GM23338 (cell line): ENCODE measurements at regions not wholly inside any gene's neighbourhood (a gene's known extent, or its start where the extent isn't known, plus 50 kb on each side); places are given as distances from the start of the nearest gene placed in this dataset.

Experiments used
- ATAC-seq: fragments of 200-7000 bp; cut with Tn5 transposase; 3 replicates; pipeline ENCODE4 v1.9.1; 2020
- DNase-seq: peaks from one replicate; pipeline ENCODE4 v3.0.0-alpha.2; 2015; ENCODE audit warnings: low spot score
- H2AFZ ChIP-seq: fragments of 200-600 bp; sonication (generic); 2 replicates; pipeline ENCODE4 v1.8.0; 2016; ENCODE audit warnings: antibody characterized with exemption, mild to moderate bottlenecking, moderate library complexity
- H3F3A ChIP-seq: fragments of 200-600 bp; sonication (generic); replicated peaks from 2 replicates; pipeline ENCODE4 v1.8.0; 2017; ENCODE audit warnings: antibody characterized with exemption, mixed run types, low read depth
- H3K27ac ChIP-seq: fragments of 200-600 bp; sonication (generic); 2 replicates; pipeline ENCODE4 v1.6.1; 2016; ENCODE audit warnings: low read depth
- H3K27me3 ChIP-seq: fragments of 200-600 bp; sonication (generic); 2 replicates; pipeline ENCODE4 v1.8.0; 2016; ENCODE audit warnings: mild to moderate bottlenecking, mixed run types, moderate library complexity; ENCODE audit not compliant: insufficient read depth
- H3K36me3 ChIP-seq: fragments of 200-600 bp; sonication (generic); 2 replicates; pipeline ENCODE4 v1.8.0; 2016; ENCODE audit warnings: mild to moderate bottlenecking; ENCODE audit not compliant: insufficient read depth
- H3K4me1 ChIP-seq: fragments of 200-600 bp; sonication (generic); 2 replicates; pipeline ENCODE4 v1.8.0; 2016; ENCODE audit warnings: mild to moderate bottlenecking, moderate library complexity; ENCODE audit not compliant: insufficient read depth
- H3K4me2 ChIP-seq: fragments of 200-600 bp; sonication (generic); 2 replicates; pipeline ENCODE4 v1.7.1; 2017; ENCODE audit warnings: mixed run types
- H3K4me3 ChIP-seq: fragments of 200-600 bp; sonication (generic); 2 replicates; pipeline ENCODE4 v1.6.1; 2016; ENCODE audit warnings: mixed run types
- H3K79me2 ChIP-seq: fragments of 200-600 bp; sonication (generic); replicated peaks from 2 replicates; pipeline ENCODE4 v1.8.0; 2017; ENCODE audit warnings: mild to moderate bottlenecking; ENCODE audit not compliant: insufficient read depth
- H3K9me2 ChIP-seq: fragments of 200-600 bp; sonication (generic); 2 replicates; pipeline ENCODE4 v1.8.0; 2017; ENCODE audit not compliant: insufficient read depth
- H4K20me1 ChIP-seq: fragments of 200-600 bp; sonication (generic); replicated peaks from 2 replicates; pipeline ENCODE4 v1.8.0; 2017; ENCODE audit warnings: mild to moderate bottlenecking; ENCODE audit not compliant: insufficient read depth
- H3K27ac Mint-ChIP-seq: 2 replicates; pipeline ENCODE4 v1.8.0; 2020; ENCODE audit warnings: inconsistent platforms, mild to moderate bottlenecking, moderate library complexity, mixed read lengths
- H3K27me3 Mint-ChIP-seq: 3 replicates; pipeline ENCODE4 v1.8.0; 2022; ENCODE audit warnings: low read depth, mild to moderate bottlenecking, moderate library complexity, mixed read lengths, inconsistent platforms; ENCODE audit not compliant: insufficient read depth, poor library complexity
- H3K36me3 Mint-ChIP-seq: 3 replicates; pipeline ENCODE4 v1.8.0; 2021; ENCODE audit warnings: low read depth, mild to moderate bottlenecking, inconsistent platforms, moderate library complexity, mixed read lengths
- H3K4me1 Mint-ChIP-seq: 3 replicates; pipeline ENCODE4 v1.8.0; 2020; ENCODE audit warnings: mild to moderate bottlenecking, inconsistent platforms, mixed read lengths
- H3K4me3 Mint-ChIP-seq: 3 replicates; pipeline ENCODE4 v1.8.0; 2021; ENCODE audit warnings: moderate library complexity, mild to moderate bottlenecking, inconsistent platforms, mixed read lengths
- H3K9me3 Mint-ChIP-seq: 3 replicates; pipeline ENCODE4 v1.8.0; 2020; ENCODE audit warnings: moderate library complexity, mild to moderate bottlenecking, inconsistent platforms, mixed read lengths
- CREB1 ChIP-seq: fragments of 250-450 bp; sonication (Bioruptor Pico); IDR thresholded peaks from 2 replicates; pipeline ENCODE4 v1.5.0; 2020; ENCODE audit warnings: low read depth, mild to moderate bottlenecking, moderate library complexity
- EZH2 ChIP-seq: fragments of 200-600 bp; sonication (generic); IDR thresholded peaks from one replicate; pipeline ENCODE4 v1.8.0; 2017; ENCODE audit warnings: antibody characterized with exemption, mild to moderate bottlenecking, low read depth; ENCODE audit not compliant: unreplicated experiment
- EZH2phosphoT487 ChIP-seq: fragments of 200-600 bp; sonication (generic); IDR thresholded peaks from one replicate; pipeline ENCODE4 v1.8.1; 2018; ENCODE audit warnings: antibody characterized with exemption; ENCODE audit not compliant: unreplicated experiment
- JUNB ChIP-seq: IDR thresholded peaks from one replicate; pipeline ENCODE4 v1.6.1; 2016; ENCODE audit warnings: antibody characterized with exemption; ENCODE audit not compliant: unreplicated experiment
- NANOG ChIP-seq: IDR thresholded peaks from 2 replicates; pipeline ENCODE4 v1.6.1; 2016; ENCODE audit warnings: antibody characterized with exemption, borderline replicate concordance
- POLR2AphosphoS5 ChIP-seq: IDR thresholded peaks from 2 replicates; pipeline ENCODE4 v1.6.1; 2016; ENCODE audit warnings: antibody characterized with exemption, low read depth
- STAT1 ChIP-seq: IDR thresholded peaks from one replicate; pipeline ENCODE4 v1.6.1; 2016; ENCODE audit warnings: antibody characterized with exemption; ENCODE audit not compliant: unreplicated experiment
- ZNF114 ChIP-seq: fragments of 250-450 bp; sonication (Bioruptor Pico); IDR thresholded peaks from 2 replicates; pipeline ENCODE4 v1.5.0; 2020; ENCODE audit warnings: mild to moderate bottlenecking, moderate library complexity
- ZNF331 ChIP-seq: fragments of 250-450 bp; sonication (Bioruptor Pico); IDR thresholded peaks from 2 replicates; pipeline ENCODE4 v1.5.0; 2020; ENCODE audit warnings: low read depth, mild to moderate bottlenecking, moderate library complexity
- TF ChIP-seq, protein P1 (sequence below), 2 experiments: fragments of 200-600 bp in 1 of 2; sonication (generic) in 1 of 2; conservative IDR thresholded peaks; 2 replicates each; pipeline versions ENCODE4 v1.5.1 to v1.6.1; 2016 to 2017; ENCODE audit warnings: antibody characterized with exemption in 2 of 2, low read depth in 2 of 2, mild to moderate bottlenecking in 2 of 2, moderate library complexity in 1 of 2
- TF ChIP-seq, protein P2 (sequence below): IDR thresholded peaks from 2 replicates; pipeline ENCODE4 v1.6.1; 2016; ENCODE audit warnings: antibody characterized with exemption
- TF ChIP-seq, protein P3 (sequence below): IDR thresholded peaks from one replicate; pipeline ENCODE4 v1.6.1; 2018; ENCODE audit warnings: antibody characterized with exemption; ENCODE audit not compliant: unreplicated experiment
- TF ChIP-seq, protein P4 (sequence below): fragments of 250-450 bp; sonication (Bioruptor Pico); IDR thresholded peaks from 2 replicates; pipeline ENCODE4 v1.5.0; 2020; ENCODE audit warnings: mild to moderate bottlenecking, moderate library complexity

DNA sequence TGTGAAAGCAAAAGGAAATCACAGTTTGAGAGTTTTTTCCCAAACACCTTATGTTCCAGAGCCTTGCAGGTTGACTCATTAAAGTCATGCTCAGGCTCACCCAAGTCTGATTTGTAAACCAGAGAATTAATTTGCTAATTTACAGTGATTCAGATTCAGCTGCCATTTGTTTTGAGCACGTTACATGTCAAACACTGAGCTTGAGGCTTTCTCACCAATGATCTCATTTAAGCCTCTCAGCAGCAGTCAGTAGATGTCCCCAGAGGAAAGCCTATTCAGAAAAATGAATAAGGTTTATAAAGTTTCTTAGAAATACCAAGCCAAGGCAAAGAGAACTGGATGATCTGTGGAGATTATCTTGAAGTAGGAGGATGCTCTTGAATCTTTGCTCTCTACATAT, 420.4 kb downstream of the HTR7 start:
- Histone ChIP-seq H3K79me2 (no peaks in the 10 kb centered on the region), H3K4me2 (no peak overlapping the region), H2AFZ (no peak overlapping the region), H3K27me3 (no peaks in the 10 kb centered on the region), H3K4me1 (no peaks in the 10 kb centered on the region), H3K9me2 (peaks cover 9% of the 10 kb centered on the region; the same call in 1 of the 2 replicates), H3F3A (no peaks in the 10 kb centered on the region), H3K4me3 (no peak overlapping the region), H4K20me1 (no peaks in the 10 kb centered on the region), H3K36me3 (no peaks in the 10 kb centered on the region), H3K27ac (no peak overlapping the region)
- H3K4me3 Mint-ChIP-seq = no peak overlapping the region
- peaks cover 5% of the 10 kb centered on the region; the same call in 2 of the 3 replicates for H3K4me1 Mint-ChIP-seq
- DNase-seq (no peak), ATAC-seq (no peak)
- 0 out of 3 replicates have a peak, but pooled peaks cover 3% of the 10 kb centered on the region for H3K9me3 Mint-ChIP-seq
- no peaks in the 10 kb centered on the region for H3K36me3 Mint-ChIP-seq
- H3K27me3 Mint-ChIP-seq = no peaks in the 10 kb centered on the region
- H3K27ac Mint-ChIP-seq = no peak overlapping the region
- TF ChIP-seq CREB1 (CRISPR knock-in tag) (no peak), ZNF331 (CRISPR knock-in tag) (no peak), EZH2phosphoT487 (no peak), NANOG (no peak), POLR2AphosphoS5 (no peak), ZNF114 (no peak), EZH2 (no peak), STAT1 (no peak), JUNB (no peak)
- TF ChIP-seq, protein P1, sequence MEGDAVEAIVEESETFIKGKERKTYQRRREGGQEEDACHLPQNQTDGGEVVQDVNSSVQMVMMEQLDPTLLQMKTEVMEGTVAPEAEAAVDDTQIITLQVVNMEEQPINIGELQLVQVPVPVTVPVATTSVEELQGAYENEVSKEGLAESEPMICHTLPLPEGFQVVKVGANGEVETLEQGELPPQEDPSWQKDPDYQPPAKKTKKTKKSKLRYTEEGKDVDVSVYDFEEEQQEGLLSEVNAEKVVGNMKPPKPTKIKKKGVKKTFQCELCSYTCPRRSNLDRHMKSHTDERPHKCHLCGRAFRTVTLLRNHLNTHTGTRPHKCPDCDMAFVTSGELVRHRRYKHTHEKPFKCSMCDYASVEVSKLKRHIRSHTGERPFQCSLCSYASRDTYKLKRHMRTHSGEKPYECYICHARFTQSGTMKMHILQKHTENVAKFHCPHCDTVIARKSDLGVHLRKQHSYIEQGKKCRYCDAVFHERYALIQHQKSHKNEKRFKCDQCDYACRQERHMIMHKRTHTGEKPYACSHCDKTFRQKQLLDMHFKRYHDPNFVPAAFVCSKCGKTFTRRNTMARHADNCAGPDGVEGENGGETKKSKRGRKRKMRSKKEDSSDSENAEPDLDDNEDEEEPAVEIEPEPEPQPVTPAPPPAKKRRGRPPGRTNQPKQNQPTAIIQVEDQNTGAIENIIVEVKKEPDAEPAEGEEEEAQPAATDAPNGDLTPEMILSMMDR (conservative IDR thresholded peaks at IDR 0.05; ENCODE audit: low read depth in 2 of 2) = no peak; a peak in 1 of 4 replicates
- TF ChIP-seq, protein P2, sequence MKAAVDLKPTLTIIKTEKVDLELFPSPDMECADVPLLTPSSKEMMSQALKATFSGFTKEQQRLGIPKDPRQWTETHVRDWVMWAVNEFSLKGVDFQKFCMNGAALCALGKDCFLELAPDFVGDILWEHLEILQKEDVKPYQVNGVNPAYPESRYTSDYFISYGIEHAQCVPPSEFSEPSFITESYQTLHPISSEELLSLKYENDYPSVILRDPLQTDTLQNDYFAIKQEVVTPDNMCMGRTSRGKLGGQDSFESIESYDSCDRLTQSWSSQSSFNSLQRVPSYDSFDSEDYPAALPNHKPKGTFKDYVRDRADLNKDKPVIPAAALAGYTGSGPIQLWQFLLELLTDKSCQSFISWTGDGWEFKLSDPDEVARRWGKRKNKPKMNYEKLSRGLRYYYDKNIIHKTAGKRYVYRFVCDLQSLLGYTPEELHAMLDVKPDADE = no peak
- TF ChIP-seq, protein P3, sequence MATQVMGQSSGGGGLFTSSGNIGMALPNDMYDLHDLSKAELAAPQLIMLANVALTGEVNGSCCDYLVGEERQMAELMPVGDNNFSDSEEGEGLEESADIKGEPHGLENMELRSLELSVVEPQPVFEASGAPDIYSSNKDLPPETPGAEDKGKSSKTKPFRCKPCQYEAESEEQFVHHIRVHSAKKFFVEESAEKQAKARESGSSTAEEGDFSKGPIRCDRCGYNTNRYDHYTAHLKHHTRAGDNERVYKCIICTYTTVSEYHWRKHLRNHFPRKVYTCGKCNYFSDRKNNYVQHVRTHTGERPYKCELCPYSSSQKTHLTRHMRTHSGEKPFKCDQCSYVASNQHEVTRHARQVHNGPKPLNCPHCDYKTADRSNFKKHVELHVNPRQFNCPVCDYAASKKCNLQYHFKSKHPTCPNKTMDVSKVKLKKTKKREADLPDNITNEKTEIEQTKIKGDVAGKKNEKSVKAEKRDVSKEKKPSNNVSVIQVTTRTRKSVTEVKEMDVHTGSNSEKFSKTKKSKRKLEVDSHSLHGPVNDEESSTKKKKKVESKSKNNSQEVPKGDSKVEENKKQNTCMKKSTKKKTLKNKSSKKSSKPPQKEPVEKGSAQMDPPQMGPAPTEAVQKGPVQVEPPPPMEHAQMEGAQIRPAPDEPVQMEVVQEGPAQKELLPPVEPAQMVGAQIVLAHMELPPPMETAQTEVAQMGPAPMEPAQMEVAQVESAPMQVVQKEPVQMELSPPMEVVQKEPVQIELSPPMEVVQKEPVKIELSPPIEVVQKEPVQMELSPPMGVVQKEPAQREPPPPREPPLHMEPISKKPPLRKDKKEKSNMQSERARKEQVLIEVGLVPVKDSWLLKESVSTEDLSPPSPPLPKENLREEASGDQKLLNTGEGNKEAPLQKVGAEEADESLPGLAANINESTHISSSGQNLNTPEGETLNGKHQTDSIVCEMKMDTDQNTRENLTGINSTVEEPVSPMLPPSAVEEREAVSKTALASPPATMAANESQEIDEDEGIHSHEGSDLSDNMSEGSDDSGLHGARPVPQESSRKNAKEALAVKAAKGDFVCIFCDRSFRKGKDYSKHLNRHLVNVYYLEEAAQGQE = no peak
- TF ChIP-seq, protein P4, sequence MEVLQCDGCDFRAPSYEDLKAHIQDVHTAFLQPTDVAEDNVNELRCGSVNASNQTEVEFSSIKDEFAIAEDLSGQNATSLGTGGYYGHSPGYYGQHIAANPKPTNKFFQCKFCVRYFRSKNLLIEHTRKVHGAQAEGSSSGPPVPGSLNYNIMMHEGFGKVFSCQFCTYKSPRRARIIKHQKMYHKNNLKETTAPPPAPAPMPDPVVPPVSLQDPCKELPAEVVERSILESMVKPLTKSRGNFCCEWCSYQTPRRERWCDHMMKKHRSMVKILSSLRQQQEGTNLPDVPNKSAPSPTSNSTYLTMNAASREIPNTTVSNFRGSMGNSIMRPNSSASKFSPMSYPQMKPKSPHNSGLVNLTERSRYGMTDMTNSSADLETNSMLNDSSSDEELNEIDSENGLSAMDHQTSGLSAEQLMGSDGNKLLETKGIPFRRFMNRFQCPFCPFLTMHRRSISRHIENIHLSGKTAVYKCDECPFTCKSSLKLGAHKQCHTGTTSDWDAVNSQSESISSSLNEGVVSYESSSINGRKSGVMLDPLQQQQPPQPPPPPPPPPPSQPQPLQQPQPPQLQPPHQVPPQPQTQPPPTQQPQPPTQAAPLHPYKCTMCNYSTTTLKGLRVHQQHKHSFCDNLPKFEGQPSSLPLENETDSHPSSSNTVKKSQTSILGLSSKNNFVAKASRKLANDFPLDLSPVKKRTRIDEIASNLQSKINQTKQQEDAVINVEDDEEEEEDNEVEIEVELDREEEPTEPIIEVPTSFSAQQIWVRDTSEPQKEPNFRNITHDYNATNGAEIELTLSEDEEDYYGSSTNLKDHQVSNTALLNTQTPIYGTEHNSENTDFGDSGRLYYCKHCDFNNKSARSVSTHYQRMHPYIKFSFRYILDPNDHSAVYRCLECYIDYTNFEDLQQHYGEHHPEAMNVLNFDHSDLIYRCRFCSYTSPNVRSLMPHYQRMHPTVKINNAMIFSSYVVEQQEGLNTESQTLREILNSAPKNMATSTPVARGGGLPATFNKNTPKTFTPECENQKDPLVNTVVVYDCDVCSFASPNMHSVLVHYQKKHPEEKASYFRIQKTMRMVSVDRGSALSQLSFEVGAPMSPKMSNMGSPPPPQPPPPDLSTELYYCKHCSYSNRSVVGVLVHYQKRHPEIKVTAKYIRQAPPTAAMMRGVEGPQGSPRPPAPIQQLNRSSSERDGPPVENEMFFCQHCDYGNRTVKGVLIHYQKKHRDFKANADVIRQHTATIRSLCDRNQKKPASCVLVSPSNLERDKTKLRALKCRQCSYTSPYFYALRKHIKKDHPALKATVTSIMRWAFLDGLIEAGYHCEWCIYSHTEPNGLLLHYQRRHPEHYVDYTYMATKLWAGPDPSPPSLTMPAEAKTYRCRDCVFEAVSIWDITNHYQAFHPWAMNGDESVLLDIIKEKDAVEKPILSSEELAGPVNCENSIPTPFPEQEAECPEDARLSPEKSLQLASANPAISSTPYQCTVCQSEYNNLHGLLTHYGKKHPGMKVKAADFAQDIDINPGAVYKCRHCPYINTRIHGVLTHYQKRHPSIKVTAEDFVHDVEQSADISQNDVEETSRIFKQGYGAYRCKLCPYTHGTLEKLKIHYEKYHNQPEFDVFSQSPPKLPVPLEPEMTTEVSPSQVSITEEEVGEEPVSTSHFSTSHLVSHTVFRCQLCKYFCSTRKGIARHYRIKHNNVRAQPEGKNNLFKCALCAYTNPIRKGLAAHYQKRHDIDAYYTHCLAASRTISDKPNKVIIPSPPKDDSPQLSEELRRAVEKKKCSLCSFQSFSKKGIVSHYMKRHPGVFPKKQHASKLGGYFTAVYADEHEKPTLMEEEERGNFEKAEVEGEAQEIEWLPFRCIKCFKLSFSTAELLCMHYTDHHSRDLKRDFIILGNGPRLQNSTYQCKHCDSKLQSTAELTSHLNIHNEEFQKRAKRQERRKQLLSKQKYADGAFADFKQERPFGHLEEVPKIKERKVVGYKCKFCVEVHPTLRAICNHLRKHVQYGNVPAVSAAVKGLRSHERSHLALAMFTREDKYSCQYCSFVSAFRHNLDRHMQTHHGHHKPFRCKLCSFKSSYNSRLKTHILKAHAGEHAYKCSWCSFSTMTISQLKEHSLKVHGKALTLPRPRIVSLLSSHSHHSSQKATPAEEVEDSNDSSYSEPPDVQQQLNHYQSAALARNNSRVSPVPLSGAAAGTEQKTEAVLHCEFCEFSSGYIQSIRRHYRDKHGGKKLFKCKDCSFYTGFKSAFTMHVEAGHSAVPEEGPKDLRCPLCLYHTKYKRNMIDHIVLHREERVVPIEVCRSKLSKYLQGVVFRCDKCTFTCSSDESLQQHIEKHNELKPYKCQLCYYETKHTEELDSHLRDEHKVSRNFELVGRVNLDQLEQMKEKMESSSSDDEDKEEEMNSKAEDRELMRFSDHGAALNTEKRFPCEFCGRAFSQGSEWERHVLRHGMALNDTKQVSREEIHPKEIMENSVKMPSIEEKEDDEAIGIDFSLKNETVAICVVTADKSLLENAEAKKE (CRISPR knock-in tag) = no peak
